ENCODE measurements at regions not wholly inside any gene's neighbourhood (a gene's known extent, or its start where the extent isn't known, plus 50 kb on each side); places are given as distances from the start of the nearest gene placed in this dataset.

GRCh38 chr13:99900960-99901359 lies 70.6 kb downstream of the ZIC5 start:
- ATAC-seq (no peak), DNase-seq (no peak)
- peaks cover 40% of the 10 kb centered on the region for H3K27me3 ChIP-seq
- no peak for TF ChIP-seq CTCF (IDR thresholded peaks at IDR 0.05)
- H3K4me1 ChIP-seq = no peaks in the 10 kb centered on the region
- intact Hi-C loops (cut with DNase I) = no loop called here
- H3K27ac ChIP-seq = no peak overlapping the region
- no peaks in the 10 kb centered on the region for H3K36me3 ChIP-seq
- H3K9me3 ChIP-seq = no peaks in the 10 kb centered on the region
- H3K4me3 ChIP-seq = no peak overlapping the region

GRCh38 chr13:99898421-99898820 lies 73.1 kb downstream of the ZIC5 start:
- TF ChIP-seq CTCF (IDR thresholded peaks at IDR 0.05) = no peak
- intact Hi-C loops (cut with DNase I) = no loop called here
- H3K4me3 ChIP-seq = no peak overlapping the region
- no peak for DNase-seq
- ATAC-seq = no peak
- H3K36me3 ChIP-seq = no peaks in the 10 kb centered on the region
- H3K4me1 ChIP-seq = peaks cover 6% of the 10 kb centered on the region
- no peaks in the 10 kb centered on the region for H3K9me3 ChIP-seq
- no peak overlapping the region for H3K27ac ChIP-seq
- peaks cover 51% of the 10 kb centered on the region for H3K27me3 ChIP-seq

GRCh38 chr13:99897076-99897440 lies 74.5 kb downstream of the ZIC5 start:
- H3K27ac ChIP-seq = no peak overlapping the region
- ATAC-seq = no peak

GRCh38 chr13:99896369-99897075 lies 75.0 kb downstream of the ZIC5 start:
- peaks cover 6% of the 10 kb centered on the region for H3K4me1 ChIP-seq
- ATAC-seq (no peak), DNase-seq (no peak)
- peaks cover 51% of the 10 kb centered on the region for H3K27me3 ChIP-seq
- TF ChIP-seq CTCF (IDR thresholded peaks at IDR 0.05) = no peak
- no peak overlapping the region for H3K27ac ChIP-seq
- intact Hi-C loops (cut with DNase I) = no loop called here
- H3K4me3 ChIP-seq = no peak overlapping the region
- no peaks in the 10 kb centered on the region for H3K36me3 ChIP-seq
- no peaks in the 10 kb centered on the region for H3K9me3 ChIP-seq

More at GRCh38 chr13:99897076-99897440, 74.5 kb downstream of the ZIC5 start:
- TF ChIP-seq CTCF (IDR thresholded peaks at IDR 0.05) = no peak
- Histone ChIP-seq H3K9me3 (no peaks in the 10 kb centered on the region), H3K4me3 (no peak overlapping the region), H3K36me3 (no peaks in the 10 kb centered on the region), H3K4me1 (peaks cover 6% of the 10 kb centered on the region), H3K27me3 (peaks cover 51% of the 10 kb centered on the region)
- no peak for DNase-seq
- intact Hi-C loops (cut with DNase I) = no loop called here

- Histone ChIP-seq H3K4me1 (peaks cover 6% of the 10 kb centered on the region), H3K27me3 (peaks cover 51% of the 10 kb centered on the region), H3K4me3 (peak overlapping the region; percentile 42), H3K9me3 (no peaks in the 10 kb centered on the region), H3K27ac (no peak overlapping the region), H3K36me3 (no peaks in the 10 kb centered on the region)
- intact Hi-C loops (cut with DNase I) = no loop called here
- DNase-seq (no peak), ATAC-seq (no peak)
- no peak for TF ChIP-seq CTCF (IDR thresholded peaks at IDR 0.05)
Measured at GRCh38 chr13:99895444-99896368, 75.9 kb downstream of the ZIC5 start.

Measured in upper lobe of right lung (tissue), 1 donor.